Myocyte (in vitro differentiated cells): ENCODE measurements at regions not wholly inside any gene's neighbourhood (a gene's known extent, or its start where the extent isn't known, plus 50 kb on each side); places are given as distances from the start of the nearest gene placed in this dataset.

Source experiments
- DNase-seq: peaks from one replicate; pipeline ENCODE4 v3.0.0-alpha.2; 2012; ENCODE audit warnings: low read depth

DNA sequence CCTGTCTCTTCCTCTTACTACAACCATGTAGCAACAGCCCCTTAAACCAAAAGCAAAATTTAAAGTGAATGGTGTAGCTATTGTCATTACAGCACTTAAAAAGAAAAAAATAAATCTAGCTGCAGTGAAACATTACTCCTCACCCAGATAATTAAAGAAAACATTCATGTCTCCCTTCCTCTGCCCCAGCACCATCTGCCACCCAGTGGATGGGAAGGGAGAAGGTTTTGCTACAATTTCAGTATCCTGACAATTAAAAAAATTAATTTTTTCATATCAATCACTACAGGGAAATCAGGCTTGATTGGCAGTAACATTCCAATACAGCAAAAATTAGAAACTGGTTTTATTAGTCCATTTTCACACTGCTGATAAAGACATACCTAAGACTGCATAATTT, 147.4 kb upstream of the PUM3 start:
- DNase-seq = no peak

DNA sequence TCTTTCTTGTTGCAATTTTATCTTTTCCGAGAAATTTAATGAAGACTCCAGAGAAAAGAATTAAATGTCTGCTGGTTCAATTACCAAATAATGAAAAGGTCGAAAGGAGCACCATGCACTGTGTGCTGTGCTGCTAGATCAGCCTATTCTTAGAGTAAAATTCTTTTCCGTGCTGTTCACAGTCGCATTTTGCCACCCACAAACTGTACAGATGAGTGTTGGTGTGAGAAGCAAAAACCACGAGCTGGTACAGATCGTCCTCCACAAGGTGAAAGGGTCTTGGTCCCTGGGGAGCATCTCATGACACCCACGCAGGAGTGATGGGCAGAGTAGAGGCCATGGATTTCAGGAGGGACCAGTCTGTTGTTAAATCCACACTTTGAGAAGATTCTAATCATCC, 143.8 kb upstream of the PUM3 start:
- DNase-seq = no peak

DNA sequence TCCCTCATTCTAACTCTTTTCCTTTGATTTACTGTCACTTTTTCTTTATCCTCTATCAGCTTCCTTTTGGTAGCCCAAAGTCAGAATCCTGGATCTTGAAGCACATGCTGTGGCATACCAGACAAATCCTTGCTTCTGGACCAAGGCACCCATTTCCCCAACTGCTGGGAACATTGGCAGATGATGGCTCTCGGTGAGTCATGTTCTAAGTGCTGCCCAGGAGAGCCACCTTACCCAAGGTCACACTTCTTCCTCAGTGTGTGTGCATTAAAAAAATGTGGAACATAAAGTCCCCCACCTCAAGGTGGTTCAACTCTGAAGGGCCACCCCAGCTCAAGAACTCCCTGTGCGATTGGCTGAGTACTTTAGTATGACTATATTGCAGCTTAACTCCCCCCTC, 141.4 kb upstream of the PUM3 start:
- DNase-seq = no peak

DNA sequence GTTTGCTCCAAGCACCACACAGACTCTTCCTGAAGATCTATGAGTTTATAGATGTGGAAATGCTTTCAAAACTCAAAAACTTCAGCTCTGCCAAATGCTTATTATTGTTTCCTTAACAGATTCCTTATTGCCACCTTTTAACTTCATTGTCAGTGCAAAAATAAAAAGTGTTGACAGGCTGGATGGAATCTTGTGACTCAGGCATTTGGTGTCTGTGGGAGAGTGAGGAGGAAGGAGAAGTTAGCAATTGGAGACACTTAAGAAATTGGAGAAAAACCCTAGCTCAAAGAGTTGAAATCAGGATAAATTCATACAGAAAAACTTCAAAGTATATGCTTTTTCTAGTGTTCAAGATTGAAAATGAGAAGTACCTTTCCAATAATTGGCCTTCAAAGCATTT, 140.6 kb upstream of the PUM3 start:
- DNase-seq = no peak

DNA sequence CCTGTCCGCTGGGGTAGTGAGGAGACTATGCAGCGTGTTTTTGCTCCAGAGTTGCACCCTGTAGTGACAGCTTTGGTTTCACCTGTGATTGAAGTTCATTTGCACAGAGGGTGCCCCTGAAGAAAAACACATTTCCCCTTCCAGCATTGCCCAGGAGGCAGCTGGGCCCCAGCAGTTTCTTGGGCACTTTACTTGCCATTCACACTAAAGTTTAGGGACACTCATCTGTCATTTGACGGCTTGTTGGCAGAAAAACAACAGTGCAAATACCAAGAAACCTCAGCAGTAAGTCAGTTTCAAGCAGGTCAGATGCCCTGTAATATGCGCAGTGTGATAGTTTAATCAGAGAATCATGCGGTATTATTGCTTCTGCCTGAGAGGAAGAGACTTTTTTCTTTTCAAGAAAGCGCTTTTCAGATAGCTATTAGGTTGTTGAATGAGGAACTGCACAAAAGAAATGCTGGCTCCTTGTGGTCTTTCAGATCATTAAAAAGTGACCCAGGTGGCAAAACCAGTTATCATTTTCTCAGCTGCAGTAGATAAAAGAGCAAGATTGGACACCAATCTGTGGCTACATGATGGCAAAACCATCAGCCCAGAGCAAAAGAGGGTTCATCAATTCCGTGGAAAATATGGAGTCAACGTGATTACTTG, 136.2 kb upstream of the PUM3 start:
- no peak for DNase-seq

DNA sequence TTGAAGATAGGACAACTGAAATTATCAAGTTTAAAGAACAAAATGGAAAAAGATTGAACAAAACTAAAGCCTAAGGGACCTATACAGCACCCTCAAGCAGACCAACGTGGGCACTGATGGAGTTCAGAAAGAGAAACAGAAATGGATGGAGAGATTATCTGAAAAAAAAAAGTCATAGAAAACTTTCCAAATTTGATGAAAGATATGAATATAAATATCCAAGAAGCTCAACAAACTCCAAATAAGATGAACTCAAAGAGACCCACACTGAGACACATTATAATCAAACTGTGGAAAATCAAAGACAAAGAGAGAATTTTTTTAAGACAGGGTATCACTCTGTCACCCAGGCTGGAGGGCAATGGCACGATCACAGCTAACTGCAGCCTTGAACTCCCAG, 128.6 kb upstream of the PUM3 start:
- no peak for DNase-seq

DNA sequence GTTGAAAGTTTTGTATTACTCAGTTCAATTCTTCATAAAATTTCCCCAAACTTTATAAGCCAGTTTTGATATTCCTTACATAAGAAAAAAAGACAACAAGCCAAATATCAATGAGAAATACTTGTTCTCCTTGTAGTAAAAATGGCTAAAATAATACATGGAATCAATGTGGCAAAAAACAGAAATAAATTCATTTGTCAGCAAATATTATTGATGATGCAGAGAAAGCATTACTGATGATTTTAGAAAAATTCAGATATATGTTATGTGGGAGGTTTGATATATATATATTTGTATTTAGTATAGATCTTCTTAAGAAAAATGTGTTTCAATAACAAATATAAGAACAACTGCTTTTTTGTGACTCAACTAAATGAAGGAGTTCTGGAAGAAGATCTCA, 127.0 kb upstream of the PUM3 start:
- DNase-seq = no peak

DNA sequence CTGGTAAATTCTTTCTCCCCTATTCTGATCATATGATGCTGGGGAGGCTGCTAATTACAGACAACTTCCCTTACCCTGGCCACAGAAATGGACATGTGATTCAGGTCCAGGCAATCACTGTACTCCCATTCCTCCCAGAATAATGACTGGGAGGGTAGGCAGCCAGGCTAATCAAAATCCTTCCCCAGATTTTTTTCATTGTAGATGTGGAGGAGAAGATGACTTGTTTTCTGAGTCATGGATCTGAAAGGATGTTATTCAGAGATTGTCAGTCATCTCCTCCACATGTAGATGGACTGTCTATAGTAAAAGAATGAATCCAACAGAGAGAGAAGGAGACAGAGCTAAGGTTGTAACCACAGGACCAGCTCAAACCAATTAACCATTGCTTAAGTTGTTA, 123.9 kb upstream of the PUM3 start:
- DNase-seq = no peak

DNA sequence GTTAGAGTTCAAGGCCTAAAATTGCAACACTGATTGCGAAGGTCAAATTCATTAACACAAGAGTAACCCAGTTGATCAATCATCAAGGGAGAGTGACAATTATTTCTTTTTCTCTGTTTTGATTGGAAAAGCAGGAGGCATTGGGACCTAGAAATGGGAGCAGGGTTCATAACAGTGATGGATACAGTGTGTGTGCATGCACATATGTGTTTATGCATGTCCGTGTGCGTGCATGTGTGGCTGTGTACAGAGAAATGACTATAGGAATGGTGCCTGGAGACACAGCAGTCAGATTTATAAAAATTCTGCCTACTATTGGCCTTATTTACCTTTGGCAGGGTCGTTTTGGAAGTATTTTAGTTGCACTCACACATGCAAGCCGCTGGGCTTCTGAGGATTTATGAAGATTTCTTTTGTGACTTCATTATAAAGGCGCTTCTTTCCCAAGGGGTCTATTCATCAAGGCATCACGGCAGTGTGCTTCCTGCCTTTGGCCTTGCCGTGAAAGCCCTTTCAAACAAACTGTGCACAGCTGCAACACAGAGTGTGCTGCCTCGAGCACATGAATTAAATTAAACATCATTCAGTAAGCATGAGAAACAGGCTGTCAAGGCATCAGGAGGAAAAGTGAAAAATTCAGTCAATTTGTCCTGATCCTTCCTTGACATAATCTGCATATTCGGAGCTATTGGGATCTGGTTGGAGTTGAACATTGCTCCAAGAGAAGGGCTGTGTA, 122.8 kb upstream of the PUM3 start:
- DNase-seq = no peak

DNA sequence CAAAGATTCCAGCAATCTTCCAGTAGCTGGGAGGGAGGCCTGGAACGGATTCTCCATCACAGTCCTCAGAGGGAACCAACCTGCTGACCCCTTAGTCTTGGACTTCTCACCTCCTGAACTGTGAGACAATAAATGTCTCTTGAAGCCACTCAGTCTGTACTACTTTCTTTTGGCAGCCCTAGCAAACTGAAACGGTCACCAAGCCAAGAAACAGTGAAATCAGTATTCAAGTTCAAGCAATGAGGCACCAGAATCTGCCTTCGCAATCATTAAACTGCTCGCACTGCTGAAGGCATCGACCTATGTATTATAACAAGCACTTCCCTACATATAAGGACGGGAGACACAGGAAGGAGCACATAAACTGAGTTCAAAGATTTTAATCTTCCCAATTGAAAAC, 120.6 kb upstream of the PUM3 start:
- DNase-seq = no peak

DNA sequence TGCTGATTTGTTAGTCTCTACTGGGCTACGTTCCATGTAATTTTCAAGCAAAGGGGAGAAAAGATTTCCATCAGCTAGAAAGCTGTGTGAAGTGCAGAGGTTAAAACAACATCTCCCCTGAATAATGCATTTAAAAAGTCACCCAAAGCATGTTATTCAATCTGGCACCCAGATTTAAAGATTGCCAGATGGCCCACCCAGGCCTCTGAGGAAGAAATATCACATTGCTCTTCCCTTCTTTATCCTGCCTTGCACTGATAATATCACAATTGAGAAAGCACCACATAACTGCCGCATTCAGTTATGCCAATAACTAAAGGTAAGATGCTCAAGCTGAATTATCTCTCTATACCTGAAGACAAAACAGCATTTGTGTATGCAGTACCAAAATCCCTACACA, 119.4 kb upstream of the PUM3 start:
- no peak for DNase-seq

DNA sequence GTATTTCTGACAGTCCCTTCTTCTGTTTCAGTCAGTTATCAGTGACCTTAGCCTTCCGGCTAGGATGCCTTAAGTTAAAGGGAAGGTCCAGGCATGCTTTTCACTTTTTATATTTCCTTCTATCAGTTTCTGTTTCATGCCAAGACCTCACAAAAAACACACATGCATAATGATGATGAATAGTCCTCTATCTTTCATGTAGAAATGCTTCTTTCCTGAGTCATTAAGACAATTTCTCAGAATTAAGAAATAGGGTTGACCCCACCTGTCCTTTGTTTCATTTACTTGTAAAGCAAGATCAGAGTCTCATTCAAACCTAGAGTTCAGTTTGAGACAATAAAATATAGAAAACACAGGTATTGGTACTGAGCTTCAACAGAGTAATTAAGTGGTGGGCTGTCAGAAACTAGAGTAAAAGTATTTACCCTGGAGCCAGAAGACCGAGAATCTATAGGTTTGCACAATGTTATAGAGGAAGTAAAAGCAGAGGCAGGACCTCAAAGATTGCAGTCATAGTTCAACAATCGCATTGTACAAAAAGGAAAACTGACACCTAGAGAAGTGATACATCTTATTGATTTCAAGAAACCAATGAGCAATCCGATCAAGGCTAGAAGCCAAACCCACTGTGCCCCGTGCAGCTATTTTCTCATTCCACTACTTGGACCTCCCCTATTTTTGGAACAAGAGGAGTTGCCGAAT, 118.7 kb upstream of the PUM3 start:
- DNase-seq = no peak

DNA sequence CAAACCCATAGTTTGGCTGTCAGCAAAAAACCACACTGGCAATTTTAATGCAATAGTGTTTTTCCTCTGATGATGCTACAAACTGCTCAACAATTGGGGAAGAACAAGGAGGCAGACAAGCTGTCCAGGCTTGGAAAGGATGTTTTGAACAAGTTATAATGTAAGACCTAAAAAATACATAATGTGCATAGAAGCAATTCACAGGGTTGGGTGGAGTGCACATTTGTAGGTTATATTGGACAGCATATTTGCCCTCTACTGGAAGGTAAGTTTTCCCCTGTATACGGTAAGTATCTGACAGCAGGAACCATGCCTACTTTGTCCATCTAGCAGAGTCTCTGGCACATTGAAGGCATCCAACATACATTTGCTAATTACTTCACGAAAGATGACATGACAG, 114.3 kb upstream of the PUM3 start:
- no peak for DNase-seq

DNA sequence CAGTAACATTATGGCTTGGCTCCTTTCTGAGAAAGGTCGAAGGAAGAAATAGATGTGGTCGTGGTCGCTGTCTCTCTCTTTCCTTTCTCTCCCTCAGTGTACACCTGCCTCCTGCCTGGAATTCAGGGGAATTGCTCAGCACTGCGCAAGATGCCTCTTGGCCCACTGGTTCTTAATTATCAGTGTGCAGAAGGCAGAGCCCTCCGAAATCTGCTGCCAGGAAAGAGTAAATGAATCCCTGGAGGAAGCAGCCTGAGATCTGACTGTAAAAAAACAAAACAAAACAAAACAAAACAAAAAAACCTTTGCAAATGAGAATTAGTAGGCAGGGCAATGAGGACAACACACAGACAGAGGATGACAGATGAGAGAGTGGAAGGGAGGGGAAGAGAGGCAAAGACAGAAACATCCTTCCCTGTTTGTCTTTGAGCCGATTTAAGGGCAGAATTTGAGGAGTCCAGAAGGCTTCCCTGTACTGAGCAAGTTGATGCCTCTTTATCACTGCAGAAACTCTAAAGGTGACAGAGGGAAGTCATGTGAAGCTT, 113.8 kb upstream of the PUM3 start:
- no peak for DNase-seq

DNA sequence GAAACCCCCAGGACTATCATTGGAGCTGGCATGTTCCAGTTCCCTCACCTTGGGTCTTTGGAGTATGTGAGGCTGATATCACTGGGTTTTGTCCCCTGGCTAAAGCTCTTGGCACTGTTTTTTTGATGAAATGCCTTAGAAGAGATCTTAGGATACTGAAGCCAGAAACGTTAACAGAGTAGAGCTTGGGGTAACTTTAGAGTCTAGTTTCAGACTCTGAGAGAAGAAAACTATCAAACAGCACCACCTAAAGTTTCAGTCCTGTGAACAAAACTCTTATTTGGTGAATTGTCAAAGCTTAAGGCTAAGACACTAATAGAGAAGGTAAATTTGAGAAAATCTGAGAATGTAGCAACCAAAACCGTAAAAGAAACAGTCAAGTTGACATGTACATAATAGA, 111.7 kb upstream of the PUM3 start:
- peak; percentile 10 for DNase-seq

DNA sequence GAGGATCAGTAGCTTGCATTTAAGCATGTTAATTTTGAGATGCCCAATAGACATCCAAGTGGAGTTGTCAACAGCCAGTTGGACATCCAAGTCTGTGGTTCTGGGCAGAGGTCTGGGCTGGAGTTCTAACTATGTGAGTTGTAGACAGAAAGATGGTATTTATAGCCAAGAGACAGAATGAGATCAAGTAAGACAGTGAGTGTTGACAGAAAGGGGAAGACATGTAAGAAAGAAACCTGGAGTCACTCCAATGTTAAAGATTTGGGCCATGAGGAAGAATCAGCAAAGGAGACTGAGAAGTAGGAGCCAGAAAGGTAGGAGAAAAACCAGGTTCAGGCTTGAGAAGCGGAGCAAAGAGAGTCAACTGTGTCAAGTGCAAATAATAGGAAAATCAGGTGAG, 95.5 kb upstream of the PUM3 start:
- DNase-seq = peak; percentile 52

DNA sequence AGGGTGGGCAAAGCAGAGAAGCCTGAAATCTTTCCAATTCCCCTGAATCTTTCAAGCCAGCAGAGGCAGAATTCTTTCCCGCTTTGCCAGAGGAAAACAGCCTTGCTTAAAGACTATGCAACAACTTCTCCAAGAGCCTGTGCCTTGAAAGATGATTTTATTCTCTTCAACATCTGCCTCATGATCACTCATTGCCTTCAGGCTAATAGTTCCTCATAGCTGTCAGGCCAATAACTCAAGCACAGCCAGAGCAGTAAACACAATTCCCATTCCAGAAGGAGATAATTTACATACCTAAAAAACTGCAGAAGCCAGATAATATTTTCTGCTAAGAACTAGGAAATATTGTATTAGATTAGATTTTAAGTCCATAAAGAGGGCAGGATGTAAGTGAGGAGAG, 92.3 kb upstream of the PUM3 start:
- DNase-seq = no peak

DNA sequence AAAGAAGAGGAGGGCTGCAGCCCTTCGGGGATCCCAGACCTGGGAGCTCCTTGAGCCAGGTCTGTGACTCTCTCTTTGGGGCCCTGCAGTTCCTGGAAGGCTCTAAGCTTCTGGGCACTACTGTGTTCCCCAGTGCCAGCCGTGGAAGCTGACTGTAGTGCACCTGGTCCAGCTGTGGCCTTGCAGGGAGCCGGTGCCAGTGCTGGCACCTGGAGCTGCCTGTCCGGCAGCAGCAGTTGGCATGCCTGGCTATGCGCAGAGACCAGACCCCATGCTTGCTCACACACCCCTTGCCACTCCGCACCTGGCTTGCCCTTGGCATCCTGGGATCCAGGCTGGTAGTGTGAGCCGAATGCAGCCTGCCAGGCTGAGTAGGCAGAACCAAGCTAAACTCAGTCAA, 91.0 kb upstream of the PUM3 start:
- DNase-seq = no peak

DNA sequence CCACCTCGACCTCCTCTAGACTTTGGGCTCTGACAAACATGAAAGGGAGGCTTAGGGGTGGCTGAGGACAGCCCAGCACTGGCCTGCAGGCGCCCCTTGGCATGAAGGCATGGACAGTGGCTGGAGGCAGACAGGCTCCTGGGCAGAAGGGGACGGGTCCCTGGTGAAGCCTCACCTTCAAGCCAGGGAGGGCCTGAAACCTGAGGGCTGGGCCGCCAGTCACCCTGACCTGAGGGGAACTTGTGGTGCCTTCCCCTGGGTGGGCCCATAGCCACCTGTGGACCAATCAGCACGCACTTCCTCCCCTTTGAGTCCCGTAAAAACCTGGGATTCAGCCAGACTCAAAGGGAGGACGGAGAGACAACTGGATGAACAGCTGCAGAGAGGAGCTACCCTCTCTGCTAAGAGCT, 90.4 kb upstream of the PUM3 start:
- DNase-seq = peak; percentile 13

DNA sequence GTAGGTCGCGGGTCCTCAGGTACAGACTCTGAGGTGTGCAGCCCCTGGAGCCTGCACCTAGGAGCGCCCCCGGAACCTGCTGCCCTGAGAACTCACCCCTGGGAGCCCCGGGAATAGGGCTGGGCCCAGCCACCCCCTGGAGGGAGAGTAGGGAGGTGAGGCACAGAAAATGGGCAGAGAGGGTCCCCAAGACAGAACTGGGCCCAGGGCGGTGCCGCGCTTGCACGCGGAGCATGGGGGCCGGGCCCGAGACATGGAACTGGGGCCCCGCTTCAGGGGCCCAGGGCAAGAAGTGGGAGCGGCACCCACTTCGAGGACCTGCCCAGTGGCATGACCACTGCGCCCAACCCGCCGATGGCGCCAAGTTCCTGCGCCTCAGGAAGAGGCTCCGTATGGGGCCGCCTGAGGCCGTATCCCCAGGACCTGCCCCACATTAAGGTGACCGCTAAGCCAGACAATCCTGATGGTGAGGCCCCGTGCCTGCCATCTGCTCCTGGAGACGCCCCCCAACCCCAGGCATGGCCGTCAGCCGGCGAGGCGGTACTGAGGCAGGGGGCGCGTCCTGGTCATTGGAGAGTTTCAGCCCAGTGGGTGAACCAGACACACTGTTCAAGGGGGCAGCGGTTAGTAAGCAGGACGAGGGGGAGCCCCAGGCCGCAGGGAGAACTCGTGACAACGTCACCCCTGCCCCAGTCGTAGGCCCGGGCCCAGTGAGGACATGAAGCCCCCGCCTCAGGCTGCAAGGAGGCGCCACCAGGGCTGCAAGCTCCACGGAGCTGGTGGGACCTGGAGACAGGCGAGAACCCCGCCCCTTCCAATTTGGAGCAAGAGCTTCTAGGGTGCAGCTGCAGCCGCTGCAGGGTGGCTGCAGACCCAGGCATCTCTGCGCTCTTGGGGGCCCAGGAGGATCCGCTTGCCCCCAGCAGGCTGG, 89.5 kb upstream of the PUM3 start:
- DNase-seq = no peak

DNA sequence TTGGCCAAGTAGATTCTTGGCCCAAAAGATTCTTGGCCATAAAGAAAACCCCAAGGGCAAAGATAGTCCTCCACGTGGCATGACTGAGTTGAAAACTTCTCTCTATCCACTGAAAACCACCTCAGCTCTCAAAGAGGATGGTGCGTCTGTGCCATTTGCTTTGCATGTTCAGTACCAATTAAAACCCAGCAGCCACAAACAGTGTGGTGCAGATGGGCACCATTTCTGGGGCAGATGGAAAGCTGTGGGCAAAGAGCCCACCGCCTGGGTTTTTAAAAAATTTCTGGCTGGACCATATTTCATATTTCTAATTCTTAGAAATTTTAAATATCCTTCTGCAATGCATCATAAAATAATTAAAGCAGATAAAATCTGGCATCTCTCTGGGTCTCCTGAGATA, 84.5 kb upstream of the PUM3 start:
- DNase-seq = no peak
